HepG2 (cell line): ENCODE measurements at regions not wholly inside any gene's neighbourhood (a gene's known extent, or its start where the extent isn't known, plus 50 kb on each side); places are given as distances from the start of the nearest gene placed in this dataset.

Experiments
- EP300 ChIP-seq, 3 experiments: sonication (generic) in 1 of 3; formaldehyde crosslinking in 1 of 3; IDR thresholded peaks; 2 replicates each; pipeline versions ENCODE4 v1.5.1 to v1.6.1; 2011 to 2020; ENCODE audit warnings: low read depth in 2 of 3, low read length in 2 of 3, borderline replicate concordance in 1 of 3, improper control_type of control experiment in 1 of 3, mild to moderate bottlenecking in 1 of 3, missing genetic modification reagents in 1 of 3, moderate library complexity in 1 of 3
- HINFP ChIP-seq: sonication (generic); formaldehyde crosslinking; IDR thresholded peaks from 2 replicates; pipeline ENCODE4 v1.4.0; 2020; ENCODE audit warnings: low read depth, mild to moderate bottlenecking, missing genetic modification reagents
- HNF1A ChIP-seq, 2 experiments: sonication (generic) in 1 of 2; formaldehyde crosslinking in 1 of 2; IDR thresholded peaks; 2 replicates each; pipeline versions ENCODE4 v1.4.0 to v1.6.1; 2016 to 2020; ENCODE audit warnings: borderline replicate concordance in 1 of 2, low read depth in 1 of 2, mild to moderate bottlenecking in 1 of 2, missing genetic modification reagents in 1 of 2
- NAIF1 ChIP-seq: sonication (generic); formaldehyde crosslinking; IDR thresholded peaks from 2 replicates; pipeline ENCODE4 v1.5.0; 2020; ENCODE audit warnings: mild to moderate bottlenecking, missing genetic modification reagents, borderline replicate concordance
- PAWR ChIP-seq: sonication (generic); formaldehyde crosslinking; IDR thresholded peaks from 2 replicates; pipeline ENCODE4 v1.4.0; 2020; ENCODE audit warnings: missing genetic modification reagents, mild to moderate bottlenecking, borderline replicate concordance
- SMAD3 ChIP-seq: sonication (generic); formaldehyde crosslinking; IDR thresholded peaks from 2 replicates; pipeline ENCODE4 v1.4.0; 2020; ENCODE audit warnings: missing genetic modification reagents
- TARDBP ChIP-seq: sonication (generic); formaldehyde crosslinking; IDR thresholded peaks from 2 replicates; pipeline ENCODE4 v1.8.0; 2022; ENCODE audit warnings: mild to moderate bottlenecking, missing genetic modification reagents
- ZBTB10 ChIP-seq: sonication (generic); formaldehyde crosslinking; IDR thresholded peaks from 2 replicates; pipeline ENCODE4 v1.4.0; 2020; ENCODE audit warnings: missing genetic modification reagents, borderline replicate concordance
- ZBTB21 ChIP-seq: sonication (generic); formaldehyde crosslinking; IDR thresholded peaks from 2 replicates; pipeline ENCODE4 v1.4.0; 2020; ENCODE audit warnings: missing genetic modification reagents
- ZMAT3 ChIP-seq: sonication (generic); formaldehyde crosslinking; conservative IDR thresholded peaks from 2 replicates; pipeline ENCODE4 v1.7.0; 2021; ENCODE audit warnings: missing genetic modification reagents
- ZNF562 ChIP-seq: sonication (generic); formaldehyde crosslinking; IDR thresholded peaks from 2 replicates; pipeline ENCODE4 v1.8.0; 2022; ENCODE audit warnings: missing genetic modification reagents, borderline replicate concordance
- ZNF570 ChIP-seq: sonication (generic); formaldehyde crosslinking; IDR thresholded peaks from 2 replicates; pipeline ENCODE4 v1.4.0; 2020; ENCODE audit warnings: mild to moderate bottlenecking, missing genetic modification reagents, borderline replicate concordance
- ZNF737 ChIP-seq: sonication (generic); formaldehyde crosslinking; IDR thresholded peaks from 2 replicates; pipeline ENCODE4 v1.5.0; 2020; ENCODE audit warnings: missing genetic modification reagents, mild to moderate bottlenecking, borderline replicate concordance
- ZNF747 ChIP-seq: sonication (generic); formaldehyde crosslinking; IDR thresholded peaks from 2 replicates; pipeline ENCODE4 v1.8.1; 2023; ENCODE audit warnings: missing genetic modification reagents, mild to moderate bottlenecking, borderline replicate concordance
- ZNF800 ChIP-seq: sonication (generic); formaldehyde crosslinking; IDR thresholded peaks from 2 replicates; pipeline ENCODE4 v1.4.0; 2020; ENCODE audit warnings: missing genetic modification reagents
- ZNF891 ChIP-seq: sonication (generic); formaldehyde crosslinking; IDR thresholded peaks from 2 replicates; pipeline ENCODE4 v1.5.0; 2020; ENCODE audit warnings: mild to moderate bottlenecking, missing genetic modification reagents

GRCh38 chr11:126147208-126148111 lies 64.0 kb downstream of the RPUSD4 start (continued):
- TF ChIP-seq ZNF570 (CRISPR knock-in tag) = no peak
- no peak for TF ChIP-seq ZNF747 (CRISPR knock-in tag)
- peak; percentile 73 to 94; a peak in 3 of 4 replicates for TF ChIP-seq EP300 (IDR thresholded peaks at IDR 0.05; ENCODE audit: low read depth in 2 of 2, low read length in 2 of 2)
- peak; percentile 82; the same call in 1 of the 2 replicates for TF ChIP-seq EP300 (CRISPR knock-in tag; IDR thresholded peaks at IDR 0.05; ENCODE audit: borderline replicate concordance)
- no peak for TF ChIP-seq HINFP (CRISPR knock-in tag)
- no peak for TF ChIP-seq ZNF800 (CRISPR knock-in tag)
- TF ChIP-seq ZNF737 (CRISPR knock-in tag) = no peak
- TF ChIP-seq ZNF891 (CRISPR knock-in tag) = peak; percentile 67; the same call in 1 of the 2 replicates
- no peak for TF ChIP-seq ZMAT3 (CRISPR knock-in tag)
- TF ChIP-seq ZBTB10 (CRISPR knock-in tag) = no peak
- peak; percentile 60; the same call in 1 of the 2 replicates for TF ChIP-seq SMAD3 (CRISPR knock-in tag)
- peak; percentile 52 for TF ChIP-seq HNF1A (IDR thresholded peaks at IDR 0.05; ENCODE audit: low read depth)
- peak; percentile 38; the same call in 1 of the 2 replicates for TF ChIP-seq HNF1A (CRISPR knock-in tag; IDR thresholded peaks at IDR 0.05; ENCODE audit: borderline replicate concordance)
- no peak for TF ChIP-seq ZBTB21 (CRISPR knock-in tag)
- no peak for TF ChIP-seq PAWR (CRISPR knock-in tag)
- peak; percentile 79 for TF ChIP-seq TARDBP (CRISPR knock-in tag)
- no peak for TF ChIP-seq NAIF1 (CRISPR knock-in tag)
- TF ChIP-seq ZNF562 (CRISPR knock-in tag) = no peak
